AG04450 (cell line): ENCODE measurements at regions not wholly inside any gene's neighbourhood (a gene's known extent, or its start where the extent isn't known, plus 50 kb on each side); places are given as distances from the start of the nearest gene placed in this dataset.

Experiments
- CTCF ChIA-PET: fragments of 300-600, 350-600 bp; formaldehyde crosslinking; extraction: SDS; loops from one replicate; lab custom pipeline; 2022; ENCODE audit warnings: antibody characterized with exemption, inconsistent platforms; lab: Charles Lee
- POLR2A ChIA-PET: fragments of 350-600 bp; formaldehyde crosslinking; extraction: SDS; loops from one replicate; lab custom pipeline; 2021; ENCODE audit warnings: antibody characterized with exemption, inconsistent platforms; lab: Yijun Ruan, JAX
- DNase-seq: peaks from one replicate; pipeline ENCODE4 v3.0.0-alpha.2; 2011; ENCODE audit warnings: low read depth, low spot score
- H3K27ac ChIP-seq: one replicate; pipeline ENCODE4 v1.5.1; 2012; ENCODE audit warnings: low read depth, low read length, control low read depth
- H3K27me3 ChIP-seq: one replicate; pipeline ENCODE4 v1.6.0; 2012; ENCODE audit warnings: low read length; ENCODE audit not compliant: control insufficient read depth, insufficient read depth
- H3K4me3 ChIP-seq: 2 replicates; pipeline ENCODE4 v1.5.1; 2011; ENCODE audit warnings: mild to moderate bottlenecking, low read depth, low read length, control low read depth
- H3K9me3 ChIP-seq: 2 replicates; pipeline ENCODE4 v1.5.1; 2012; ENCODE audit warnings: low read length; ENCODE audit not compliant: control insufficient read depth, insufficient read depth
- TF ChIP-seq, protein P1 (sequence below): IDR thresholded peaks from 2 replicates; pipeline ENCODE4 v1.5.1; 2011; ENCODE audit warnings: low read depth, low read length, control low read depth, inconsistent platforms

DNA sequence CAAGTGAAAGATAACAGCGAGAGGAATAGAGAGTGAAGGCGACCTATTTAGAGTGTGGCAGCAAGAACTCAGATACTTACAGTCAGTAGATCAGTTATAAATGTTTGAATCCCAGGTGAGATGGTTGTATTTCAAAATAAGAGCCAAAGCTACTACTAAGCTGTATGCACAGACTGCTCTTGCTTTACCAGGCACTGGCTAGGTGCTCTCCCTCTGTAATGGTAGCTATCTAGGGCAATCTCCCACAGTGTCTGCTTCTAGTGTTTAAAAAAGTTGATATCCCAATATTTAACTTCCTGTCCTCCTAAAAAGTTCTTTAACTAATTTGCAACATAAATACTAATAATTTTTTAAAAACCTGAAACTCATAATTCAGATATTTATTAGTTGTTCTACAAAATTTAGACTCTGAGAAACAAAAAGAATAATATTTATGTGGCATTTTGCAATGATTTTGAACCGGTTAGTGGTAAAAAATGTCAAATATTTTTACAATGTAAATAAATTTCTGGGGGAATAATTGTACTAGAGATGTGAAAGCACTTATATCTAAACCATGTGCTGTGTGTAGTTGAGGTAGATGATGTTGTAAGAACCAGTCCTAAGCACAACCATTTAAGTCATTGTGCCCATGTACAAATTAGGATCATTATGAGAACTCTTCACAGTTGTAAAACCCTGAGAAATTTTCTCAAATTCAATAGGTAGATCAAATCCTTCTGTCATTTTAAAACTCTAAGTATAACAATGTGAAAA is 349.3 kb upstream of the SEMA3D start:
- ChIA-PET CTCF (no interaction called here), POLR2A (no interaction called here)
- TF ChIP-seq, protein P1, sequence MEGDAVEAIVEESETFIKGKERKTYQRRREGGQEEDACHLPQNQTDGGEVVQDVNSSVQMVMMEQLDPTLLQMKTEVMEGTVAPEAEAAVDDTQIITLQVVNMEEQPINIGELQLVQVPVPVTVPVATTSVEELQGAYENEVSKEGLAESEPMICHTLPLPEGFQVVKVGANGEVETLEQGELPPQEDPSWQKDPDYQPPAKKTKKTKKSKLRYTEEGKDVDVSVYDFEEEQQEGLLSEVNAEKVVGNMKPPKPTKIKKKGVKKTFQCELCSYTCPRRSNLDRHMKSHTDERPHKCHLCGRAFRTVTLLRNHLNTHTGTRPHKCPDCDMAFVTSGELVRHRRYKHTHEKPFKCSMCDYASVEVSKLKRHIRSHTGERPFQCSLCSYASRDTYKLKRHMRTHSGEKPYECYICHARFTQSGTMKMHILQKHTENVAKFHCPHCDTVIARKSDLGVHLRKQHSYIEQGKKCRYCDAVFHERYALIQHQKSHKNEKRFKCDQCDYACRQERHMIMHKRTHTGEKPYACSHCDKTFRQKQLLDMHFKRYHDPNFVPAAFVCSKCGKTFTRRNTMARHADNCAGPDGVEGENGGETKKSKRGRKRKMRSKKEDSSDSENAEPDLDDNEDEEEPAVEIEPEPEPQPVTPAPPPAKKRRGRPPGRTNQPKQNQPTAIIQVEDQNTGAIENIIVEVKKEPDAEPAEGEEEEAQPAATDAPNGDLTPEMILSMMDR: no peak
- H3K9me3 ChIP-seq: no peaks in the 10 kb centered on the region
- H3K27ac ChIP-seq: no peak overlapping the region
- H3K27me3 ChIP-seq: no peaks in the 10 kb centered on the region
- H3K4me3 ChIP-seq: no peak overlapping the region
- DNase-seq: no peak

DNA sequence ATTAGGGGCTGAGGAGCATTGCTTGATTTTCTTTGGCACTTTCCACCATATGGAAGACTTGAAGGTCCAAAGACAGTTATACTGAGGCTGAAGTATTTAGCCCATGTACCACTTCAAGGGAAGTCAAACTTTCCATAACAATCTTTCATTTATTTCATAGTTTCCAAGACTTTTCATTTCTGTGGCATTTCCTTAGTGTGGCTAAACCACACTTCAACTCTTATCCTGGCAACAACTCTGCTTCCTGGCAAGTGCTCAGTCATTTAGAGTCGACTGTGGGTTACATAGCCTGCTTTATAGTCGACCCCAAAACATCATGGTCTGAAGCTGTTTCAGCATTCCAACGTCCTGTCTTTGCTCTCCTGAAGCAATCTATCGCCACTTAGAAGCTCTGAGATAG is 343.0 kb upstream of the SEMA3D start:
- Histone ChIP-seq H3K9me3 (no peaks in the 10 kb centered on the region), H3K27ac (no peak overlapping the region), H3K27me3 (no peaks in the 10 kb centered on the region), H3K4me3 (no peak overlapping the region)
- TF ChIP-seq, protein P1: no peak
- ChIA-PET CTCF (no interaction called here), POLR2A (interaction anchor here (0.7 kb wide), 1 partner anchor 68 kb away, joined by 3 read pairs; no protein-coding TSS in a partner anchor)
- no peak for DNase-seq

DNA sequence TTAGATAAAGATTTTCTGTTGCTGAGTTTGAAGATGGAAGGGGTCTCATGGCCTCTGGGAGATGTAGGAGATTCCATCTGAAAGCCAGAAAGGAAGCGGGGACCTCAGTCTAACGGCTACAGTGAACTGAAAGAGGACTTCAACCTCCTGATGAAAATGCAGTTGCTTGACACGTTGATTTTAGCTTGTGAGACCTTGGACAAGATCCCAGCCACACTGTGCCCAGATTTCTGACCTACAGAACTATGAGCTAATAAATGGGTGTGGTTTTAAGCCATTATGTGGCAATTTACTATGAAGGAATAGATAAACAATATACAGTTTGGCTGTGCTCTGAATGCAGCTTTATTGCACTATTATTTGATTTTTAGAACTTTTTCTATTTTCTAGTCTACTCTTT is 342.3 kb upstream of the SEMA3D start:
- DNase-seq: no peak
- no peaks in the 10 kb centered on the region for H3K9me3 ChIP-seq
- H3K27ac ChIP-seq: no peak overlapping the region
- CTCF ChIA-PET: interaction anchor here (0.8 kb wide), 1 partner anchor 25 kb away, joined by 3 read pairs; no protein-coding TSS in a partner anchor
- TF ChIP-seq, protein P1: no peak
- POLR2A ChIA-PET: interaction anchor here (0.7 kb wide), 1 partner anchor 67 kb away, joined by 3 read pairs; no protein-coding TSS in a partner anchor
- H3K4me3 ChIP-seq: no peak overlapping the region
- no peaks in the 10 kb centered on the region for H3K27me3 ChIP-seq

DNA sequence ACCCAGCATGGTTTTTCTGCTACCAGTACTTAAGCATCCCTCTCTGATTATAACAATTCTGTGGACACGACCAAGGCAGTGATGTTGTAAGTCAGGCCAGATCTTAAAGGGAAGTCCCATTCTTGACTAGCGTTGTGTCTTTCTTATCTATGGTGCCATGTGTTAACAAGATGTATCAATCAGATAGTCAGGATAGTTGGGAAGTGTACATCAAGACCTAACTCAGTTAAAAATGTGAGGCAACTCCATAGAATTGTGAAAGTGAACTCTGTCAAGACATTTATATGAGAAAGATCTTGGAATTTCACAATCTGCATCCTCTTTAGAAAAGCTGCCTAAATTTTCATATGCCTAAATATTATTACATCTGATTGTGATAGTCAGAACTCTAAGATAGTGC is 341.7 kb upstream of the SEMA3D start:
- TF ChIP-seq, protein P1: no peak
- no peaks in the 10 kb centered on the region for H3K27me3 ChIP-seq
- ChIA-PET CTCF (interaction anchor here (0.8 kb wide), 1 partner anchor 25 kb away, joined by 3 read pairs; no protein-coding TSS in a partner anchor), POLR2A (no interaction called here)
- DNase-seq: no peak
- no peak overlapping the region for H3K4me3 ChIP-seq
- no peaks in the 10 kb centered on the region for H3K9me3 ChIP-seq
- no peak overlapping the region for H3K27ac ChIP-seq

DNA sequence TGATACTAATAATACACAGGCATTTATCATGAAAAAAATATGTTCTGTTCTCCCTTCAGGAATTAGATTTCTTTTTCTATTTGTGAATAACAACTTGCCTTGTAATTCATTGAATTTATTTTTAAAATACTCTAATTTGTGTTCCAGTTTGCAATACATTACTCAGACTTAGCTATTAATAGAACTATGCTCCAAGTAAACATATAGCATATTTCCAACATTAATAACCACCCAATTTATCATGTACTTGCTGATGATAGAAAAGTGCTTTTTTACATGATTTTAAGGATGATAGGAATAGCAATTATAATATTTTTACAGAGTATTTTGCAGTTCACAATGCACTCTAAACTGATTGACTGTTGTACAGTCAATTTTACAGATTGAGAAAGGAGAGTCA is 338.8 kb upstream of the SEMA3D start:
- POLR2A ChIA-PET: no interaction called here
- no peak for DNase-seq
- CTCF ChIA-PET: no interaction called here
- no peak overlapping the region for H3K27ac ChIP-seq
- no peaks in the 10 kb centered on the region for H3K9me3 ChIP-seq
- no peaks in the 10 kb centered on the region for H3K27me3 ChIP-seq
- TF ChIP-seq, protein P1: no peak
- no peak overlapping the region for H3K4me3 ChIP-seq
